ENCODE measurements at regions not wholly inside any gene's neighbourhood (a gene's known extent, or its start where the extent isn't known, plus 50 kb on each side); places are given as distances from the start of the nearest gene placed in this dataset.

GRCh38 chr13:65088906-65089305 is 2141.2 kb downstream of the PCDH9 start:
- TF ChIP-seq CTCF (IDR thresholded peaks at IDR 0.05): no peak
- TF ChIP-seq POLR2A (IDR thresholded peaks at IDR 0.05): no peak

Data from prostate gland (tissue), 2 donors.